ENCODE measurements at regions not wholly inside any gene's neighbourhood (a gene's known extent, or its start where the extent isn't known, plus 50 kb on each side); places are given as distances from the start of the nearest gene placed in this dataset.
"Not testable (repeated sequence)": the region's sequence is repeated elsewhere in the genome, so short reads cannot be mapped to it uniquely, and the experiment has no call there.

DNA sequence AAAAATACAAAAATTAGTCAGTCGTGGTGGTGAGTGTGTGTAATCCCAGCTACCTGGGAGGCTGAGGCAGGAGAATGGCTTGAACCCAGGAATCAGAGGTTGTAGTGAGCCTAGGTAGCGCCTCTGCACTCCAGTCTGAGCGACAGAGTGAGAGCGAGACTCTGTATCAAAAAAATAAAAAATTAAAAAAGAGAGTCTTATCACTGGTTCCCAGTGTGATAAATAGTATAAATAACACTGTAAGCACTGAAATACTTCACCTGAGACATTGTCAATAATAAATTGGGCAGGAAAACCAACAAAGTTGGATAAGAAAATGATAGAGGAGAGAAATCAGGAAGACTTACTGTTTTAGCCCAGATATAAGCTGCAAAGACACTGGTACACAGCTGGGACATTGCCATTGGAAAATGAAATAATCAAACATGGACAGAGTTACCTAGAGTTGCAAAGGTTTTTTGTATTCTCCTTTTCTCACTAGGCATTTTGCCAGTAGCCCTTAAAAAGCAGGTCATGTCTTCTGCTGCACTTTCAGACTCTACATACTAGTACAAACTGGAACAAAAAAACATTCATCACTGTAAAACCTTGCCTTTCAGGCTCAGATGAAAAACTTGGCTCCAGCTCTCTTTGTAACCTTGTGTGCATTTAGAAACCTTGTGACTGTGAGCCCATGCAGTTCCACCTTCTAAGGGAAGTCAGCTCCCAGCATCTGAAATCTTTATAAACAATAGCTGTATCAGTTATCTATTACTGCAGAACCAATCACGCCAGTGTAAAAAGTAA lies 55.0 kb upstream of the PPP1R2C start:
- TF ChIP-seq, protein P1, sequence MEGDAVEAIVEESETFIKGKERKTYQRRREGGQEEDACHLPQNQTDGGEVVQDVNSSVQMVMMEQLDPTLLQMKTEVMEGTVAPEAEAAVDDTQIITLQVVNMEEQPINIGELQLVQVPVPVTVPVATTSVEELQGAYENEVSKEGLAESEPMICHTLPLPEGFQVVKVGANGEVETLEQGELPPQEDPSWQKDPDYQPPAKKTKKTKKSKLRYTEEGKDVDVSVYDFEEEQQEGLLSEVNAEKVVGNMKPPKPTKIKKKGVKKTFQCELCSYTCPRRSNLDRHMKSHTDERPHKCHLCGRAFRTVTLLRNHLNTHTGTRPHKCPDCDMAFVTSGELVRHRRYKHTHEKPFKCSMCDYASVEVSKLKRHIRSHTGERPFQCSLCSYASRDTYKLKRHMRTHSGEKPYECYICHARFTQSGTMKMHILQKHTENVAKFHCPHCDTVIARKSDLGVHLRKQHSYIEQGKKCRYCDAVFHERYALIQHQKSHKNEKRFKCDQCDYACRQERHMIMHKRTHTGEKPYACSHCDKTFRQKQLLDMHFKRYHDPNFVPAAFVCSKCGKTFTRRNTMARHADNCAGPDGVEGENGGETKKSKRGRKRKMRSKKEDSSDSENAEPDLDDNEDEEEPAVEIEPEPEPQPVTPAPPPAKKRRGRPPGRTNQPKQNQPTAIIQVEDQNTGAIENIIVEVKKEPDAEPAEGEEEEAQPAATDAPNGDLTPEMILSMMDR (IDR thresholded peaks at IDR 0.05; ENCODE audit: unreplicated experiment) = no peak
- Mint-ChIP-seq H3K9me3 (ENCODE audit: low read depth) (peaks cover 3% of the 10 kb centered on the region), H3K27me3 (no peaks in the 10 kb centered on the region), H3K36me3 (ENCODE audit: insufficient read depth) (no peaks in the 10 kb centered on the region), H3K4me3 (ENCODE audit: low read depth) (no peak overlapping the region), H3K27ac (peak overlapping the region; percentile 83), H3K4me1 (ENCODE audit: low read depth) (peaks cover 11% of the 10 kb centered on the region)
- DNase-seq (ENCODE audit: low spot score, unreplicated experiment) = no peak

DNA sequence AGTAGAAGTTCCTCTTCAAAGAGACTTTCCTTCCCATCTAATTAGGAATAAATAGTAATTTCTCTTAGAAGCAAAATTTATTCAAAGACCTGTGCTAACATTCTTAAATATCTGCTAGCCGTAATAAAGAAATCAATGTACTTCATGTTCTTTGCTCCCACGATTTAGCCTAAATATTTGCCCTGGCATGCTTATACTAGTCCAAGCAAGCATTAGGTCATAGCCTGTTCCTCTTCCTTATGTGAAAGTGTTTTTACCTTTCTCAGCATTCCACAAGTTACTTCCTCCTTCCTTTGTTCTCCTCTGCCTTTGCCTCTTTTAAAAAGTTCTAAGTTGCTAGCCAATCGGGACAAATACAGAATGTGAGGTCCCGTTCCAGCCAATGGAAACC lies 55.6 kb upstream of the PPP1R2C start:
- not testable (repeated sequence) for H3K36me3 Mint-ChIP-seq (ENCODE audit: insufficient read depth); DNase-seq (ENCODE audit: low spot score, unreplicated experiment); H3K27me3 Mint-ChIP-seq; H3K4me3 Mint-ChIP-seq (ENCODE audit: low read depth); H3K9me3 Mint-ChIP-seq (ENCODE audit: low read depth)
- H3K27ac Mint-ChIP-seq = peak overlapping the region; percentile 83
- peaks cover 11% of the 10 kb centered on the region for H3K4me1 Mint-ChIP-seq (ENCODE audit: low read depth)

DNA sequence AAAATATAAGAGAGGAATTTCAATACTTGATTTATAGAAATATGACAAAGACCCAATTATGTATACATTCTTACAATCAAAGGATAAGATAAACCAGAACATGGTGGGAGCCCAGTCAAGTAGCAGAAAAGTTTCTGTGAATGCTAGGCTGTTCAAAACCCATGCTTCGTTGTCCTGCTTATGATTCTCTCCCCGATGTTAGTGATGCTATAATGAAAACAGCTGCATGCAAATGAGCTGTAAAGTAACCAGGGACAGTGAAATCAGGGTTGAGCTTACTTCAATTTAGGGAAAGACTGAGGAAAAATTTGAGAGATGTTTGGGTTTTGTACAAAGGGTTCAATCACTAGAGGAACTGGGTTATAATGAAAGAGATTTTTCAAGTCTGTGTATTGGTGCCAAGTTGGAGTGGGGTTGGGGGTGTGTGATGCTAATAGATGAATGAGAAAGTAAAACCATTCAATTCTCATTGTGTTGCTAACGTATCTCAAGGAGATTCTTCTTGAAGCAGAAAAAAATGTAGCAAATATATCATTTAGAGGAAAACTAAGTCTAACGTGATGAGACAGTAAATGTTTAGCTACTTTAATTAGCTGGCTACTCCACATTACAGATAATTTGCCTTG lies 59.3 kb upstream of the PPP1R2C start:
- Mint-ChIP-seq H3K36me3 (ENCODE audit: insufficient read depth) (no peaks in the 10 kb centered on the region), H3K27me3 (no peaks in the 10 kb centered on the region), H3K9me3 (ENCODE audit: low read depth) (peaks cover 3% of the 10 kb centered on the region), H3K4me1 (ENCODE audit: low read depth) (peaks cover 10% of the 10 kb centered on the region), H3K27ac (no peak overlapping the region), H3K4me3 (ENCODE audit: low read depth) (no peak overlapping the region)
- TF ChIP-seq, protein P1 (IDR thresholded peaks at IDR 0.05; ENCODE audit: unreplicated experiment) = no peak
- no peak for DNase-seq (ENCODE audit: low spot score, unreplicated experiment)

DNA sequence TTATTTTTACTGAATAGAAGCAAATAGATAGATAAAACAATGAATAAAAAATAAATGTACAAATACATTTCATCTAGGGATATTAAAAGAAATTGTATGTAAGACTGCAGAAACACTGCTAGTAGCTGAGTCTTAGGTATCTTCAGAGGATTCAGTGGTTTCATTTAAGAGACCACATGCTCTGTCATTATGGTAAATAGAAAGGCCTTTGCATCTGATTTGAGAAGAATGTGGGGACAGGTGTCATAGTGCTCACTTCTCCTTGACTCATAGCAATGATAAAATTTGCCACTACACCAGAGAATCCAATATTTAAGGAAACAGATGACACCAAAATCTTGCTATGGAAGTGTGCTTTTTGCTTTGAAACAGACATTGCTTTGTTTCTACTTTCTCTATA lies 59.8 kb upstream of the PPP1R2C start:
- H3K27me3 Mint-ChIP-seq = no peaks in the 10 kb centered on the region
- H3K4me3 Mint-ChIP-seq (ENCODE audit: low read depth) = no peak overlapping the region
- H3K27ac Mint-ChIP-seq = no peak overlapping the region
- no peaks in the 10 kb centered on the region for H3K36me3 Mint-ChIP-seq (ENCODE audit: insufficient read depth)
- TF ChIP-seq, protein P1 (IDR thresholded peaks at IDR 0.05; ENCODE audit: unreplicated experiment) = no peak
- H3K9me3 Mint-ChIP-seq (ENCODE audit: low read depth) = peaks cover 3% of the 10 kb centered on the region
- no peak for DNase-seq (ENCODE audit: low spot score, unreplicated experiment)
- peaks cover 10% of the 10 kb centered on the region for H3K4me1 Mint-ChIP-seq (ENCODE audit: low read depth)

DNA sequence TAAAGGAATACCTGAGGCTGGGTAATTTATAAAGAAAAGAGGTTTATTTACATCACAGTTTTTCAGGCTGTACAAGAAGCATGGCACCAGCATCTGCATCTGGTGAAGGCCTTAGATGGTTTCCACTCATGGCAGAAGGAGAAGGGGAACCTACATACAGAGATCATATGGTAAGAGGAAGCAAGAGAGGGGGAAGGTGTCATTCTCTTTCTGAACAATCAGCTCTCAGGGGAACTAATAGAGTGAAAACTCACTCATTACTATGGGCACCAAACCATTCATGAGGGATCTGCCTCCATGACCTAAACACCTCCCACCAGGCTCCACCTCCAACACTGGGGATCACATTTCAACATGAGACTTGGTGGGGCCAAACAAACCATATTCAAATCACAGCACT lies 61.7 kb upstream of the PPP1R2C start:
- Mint-ChIP-seq H3K9me3 (ENCODE audit: low read depth) (peaks cover 3% of the 10 kb centered on the region), H3K27me3 (no peaks in the 10 kb centered on the region), H3K27ac (no peak overlapping the region), H3K36me3 (ENCODE audit: insufficient read depth) (no peaks in the 10 kb centered on the region), H3K4me1 (ENCODE audit: low read depth) (no peaks in the 10 kb centered on the region), H3K4me3 (ENCODE audit: low read depth) (no peak overlapping the region)
- TF ChIP-seq, protein P1 (IDR thresholded peaks at IDR 0.05; ENCODE audit: unreplicated experiment) = no peak
- DNase-seq (ENCODE audit: low spot score, unreplicated experiment) = no peak

DNA sequence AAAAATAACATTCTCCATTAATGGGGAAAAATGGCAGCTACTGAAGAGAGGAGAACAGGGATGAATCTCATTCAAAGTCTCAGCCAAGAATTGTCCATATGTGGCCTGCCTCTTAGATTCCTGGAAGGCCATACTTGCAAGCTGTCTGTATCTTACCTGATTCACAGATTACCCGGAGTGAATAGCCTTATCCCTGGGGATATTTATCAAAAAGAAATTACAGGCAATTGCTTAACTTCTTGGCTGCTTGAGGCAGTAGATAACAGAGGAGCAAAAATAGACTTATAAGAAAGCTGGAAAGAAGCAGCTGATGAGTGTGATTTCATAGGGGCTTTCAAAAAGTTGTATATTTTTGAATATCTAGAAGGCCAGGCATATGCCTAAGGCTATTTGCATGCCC lies 68.8 kb upstream of the PPP1R2C start:
- H3K27me3 Mint-ChIP-seq = no peaks in the 10 kb centered on the region
- no peak overlapping the region for H3K27ac Mint-ChIP-seq
- DNase-seq (ENCODE audit: low spot score, unreplicated experiment) = no peak
- TF ChIP-seq, protein P1 (IDR thresholded peaks at IDR 0.05; ENCODE audit: unreplicated experiment) = no peak
- H3K4me3 Mint-ChIP-seq (ENCODE audit: low read depth) = no peak overlapping the region
- no peaks in the 10 kb centered on the region for H3K36me3 Mint-ChIP-seq (ENCODE audit: insufficient read depth)
- peaks cover 11% of the 10 kb centered on the region for H3K9me3 Mint-ChIP-seq (ENCODE audit: low read depth)
- H3K4me1 Mint-ChIP-seq (ENCODE audit: low read depth) = no peaks in the 10 kb centered on the region

Measured in progenitor cell of endocrine pancreas (in vitro differentiated cells).